GM12878 (cell line): ENCODE measurements at regions not wholly inside any gene's neighbourhood (a gene's known extent, or its start where the extent isn't known, plus 50 kb on each side); places are given as distances from the start of the nearest gene placed in this dataset.

ENCODE experiments used
- CTCF ChIP-seq, 3 experiments: IDR thresholded peaks in 2 of 3; conservative IDR thresholded peaks in 1 of 3; 2 replicates each; pipeline ENCODE4 v1.5.1; 2011; ENCODE audit warnings: low read depth in 3 of 3, low read length in 3 of 3, mild to moderate bottlenecking in 3 of 3, control low read depth in 2 of 3, moderate library complexity in 2 of 3, inconsistent platforms in 1 of 3, mixed read lengths in 1 of 3; ENCODE audit not compliant: control insufficient read depth in 2 of 3, insufficient read depth in 1 of 3; ENCODE audit errors: extremely low read depth in 1 of 3
- MXI1 ChIP-seq: fragments of 150-350 bp; IDR thresholded peaks from 2 replicates; pipeline ENCODE4 v1.6.1; 2011; ENCODE audit warnings: low read depth, mild to moderate bottlenecking, inconsistent platforms, low read length, improper control_type of control experiment

GRCh38 chr6:105744815-105745214 is 341.3 kb upstream of the PRDM1 start:
- TF ChIP-seq MXI1 (no peak), CTCF (IDR thresholded peaks at IDR 0.05 in 2 of 3, conservative IDR thresholded peaks at IDR 0.05 in 1 of 3; ENCODE audit: control insufficient read depth in 2 of 3, extremely low read depth in 1 of 3, insufficient read depth in 1 of 3, low read depth in 3 of 3, low read length in 3 of 3) (no peak)
